Upper lobe of left lung (tissue), 6 donors: ENCODE measurements at regions not wholly inside any gene's neighbourhood (a gene's known extent, or its start where the extent isn't known, plus 50 kb on each side); places are given as distances from the start of the nearest gene placed in this dataset.
A peak's percentile ranks its signal among the peaks of the same experiment; 100 is the strongest.

ENCODE experiments used
- ATAC-seq, 2 donors: fragments of 200-7000 bp; cut with Tn5 transposase; one replicate each; pipeline ENCODE4 v1.9.1; 2022; ENCODE audit warnings: mild to moderate bottlenecking in 2 of 2, moderate library complexity in 2 of 2; ENCODE audit not compliant: low FRiP score in 2 of 2
- DNase-seq, 2 donors: peaks; one replicate each; pipeline ENCODE4 v3.0.0-alpha.2; 2019 to 2020
- H3K27ac ChIP-seq, 4 donors: fragments of 200-600 bp; sonication (generic); one replicate each; pipeline ENCODE4 v1.5.1; 2016 to 2019
- H3K27me3 ChIP-seq, 4 donors: fragments of 200-600 bp; sonication (generic); one replicate each; pipeline ENCODE4 v1.5.1; 2017 to 2019
- H3K36me3 ChIP-seq, 4 donors: fragments of 200-600 bp; sonication (generic); one replicate each; pipeline ENCODE4 v1.5.1; 2016 to 2019
- H3K4me1 ChIP-seq, 4 donors: fragments of 200-600 bp; sonication (generic); one replicate each; pipeline ENCODE4 v1.5.1; 2018 to 2019
- H3K4me3 ChIP-seq, 4 donors: fragments of 200-600 bp; sonication (generic); one replicate each; pipeline ENCODE4 v1.5.1; 2017 to 2019; ENCODE audit warnings: mild to moderate bottlenecking in 2 of 4, moderate library complexity in 1 of 4
- H3K9me3 ChIP-seq, 4 donors: fragments of 200-600 bp; sonication (generic); one replicate each; pipeline ENCODE4 v1.5.1; 2018 to 2019
- EP300 ChIP-seq, 4 donors: sonication (generic); formaldehyde crosslinking; IDR thresholded peaks; one replicate each; pipeline ENCODE4 v1.5.1; 2017; ENCODE audit warnings: antibody characterized with exemption in 4 of 4, control low read depth in 2 of 4
- POLR2A ChIP-seq, 4 donors: fragments of 450-650 bp; IDR thresholded peaks; one replicate each; pipeline ENCODE4 v1.5.1; 2016 to 2017; ENCODE audit warnings: antibody characterized with exemption in 4 of 4, mild to moderate bottlenecking in 2 of 4
- POLR2AphosphoS5 ChIP-seq, 2 donors: sonication (generic); formaldehyde crosslinking; IDR thresholded peaks; one replicate each; pipeline ENCODE4 v1.5.1; 2017; ENCODE audit warnings: antibody characterized with exemption in 2 of 2
- WGBS, 2 donors: methylation state at CpG; one replicate each; pipeline ENCODE4 v1.1.5; 2017 to 2018; 5-methylcytosine and 5-hydroxymethylcytosine counted together
- TF ChIP-seq, protein P1 (sequence below), 6 experiments: fragments of 450-650 bp in 4 of 6; fragments of 200-600 bp in 2 of 6; sonication (generic) in 2 of 6; IDR thresholded peaks; one replicate each; pipeline ENCODE4 v1.5.1; 2016 to 2019; ENCODE audit warnings: antibody characterized with exemption in 6 of 6
- donor health status: DM: no; HTN: no; CAD: no; lungs with moderate emphysema.
- donor health status: DM: no; HTN: yes; CAD: no; lungs with severe emphysema.

DNA sequence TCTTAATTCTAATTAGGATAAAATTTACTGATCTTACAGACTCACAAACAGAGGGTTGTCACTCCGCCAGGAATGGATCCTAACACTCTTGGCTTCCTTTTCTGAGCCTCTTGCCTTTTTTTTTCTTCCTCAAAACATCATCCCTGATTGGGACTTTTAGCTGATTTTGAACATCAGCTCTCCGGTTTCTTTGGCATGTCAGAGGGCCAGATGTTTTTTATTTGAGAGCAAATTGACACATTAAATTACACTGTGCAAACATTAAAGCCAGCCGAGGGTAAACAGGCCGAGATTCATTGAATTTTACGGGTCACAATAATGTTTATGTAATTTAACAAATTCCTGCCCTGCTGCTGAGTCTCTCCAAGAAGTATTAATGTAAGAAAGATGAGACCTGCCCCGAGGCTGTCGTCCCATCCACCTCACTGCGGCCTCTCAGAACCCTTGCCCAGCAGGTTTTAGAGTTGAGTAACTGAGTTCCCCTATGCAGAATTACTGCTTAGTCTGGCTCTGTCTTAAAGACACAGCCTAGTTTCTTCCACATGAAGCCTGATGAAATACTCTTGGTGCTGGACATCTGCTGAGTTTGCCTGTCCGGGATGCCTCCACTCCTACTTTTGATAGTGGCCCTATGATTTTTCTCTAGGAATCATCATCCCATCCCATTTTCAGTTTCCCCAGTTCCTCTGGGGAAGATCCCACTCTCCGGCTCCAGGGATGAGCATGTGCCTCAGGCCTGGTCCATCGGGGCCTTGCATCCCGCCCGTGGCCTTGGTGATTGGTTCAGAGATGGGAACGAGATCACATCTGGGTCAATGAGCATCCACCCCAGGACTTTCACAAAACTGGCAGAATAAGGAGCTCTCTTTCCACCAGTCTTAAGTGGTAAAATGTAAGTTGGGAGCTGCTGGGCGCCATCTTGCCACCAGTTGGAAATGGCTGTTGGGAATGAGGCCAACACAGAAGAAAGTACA lies 226.6 kb upstream of the TLE3 start:
- H3K27ac ChIP-seq = no peak overlapping the region
- peak; percentile 39 to 44 for ATAC-seq
- H3K4me3 ChIP-seq = no peak overlapping the region
- H3K27me3 ChIP-seq = no peaks in the 10 kb centered on the region
- H3K36me3 ChIP-seq = no peaks in the 10 kb centered on the region
- no peaks in the 10 kb centered on the region for H3K9me3 ChIP-seq
- 67 to 76% methylated on average over 15 of the region's 15 CpGs for WGBS, 2 donors
- no peak for TF ChIP-seq POLR2AphosphoS5 (IDR thresholded peaks at IDR 0.05)
- no peak for TF ChIP-seq POLR2A (IDR thresholded peaks at IDR 0.05)
- TF ChIP-seq, protein P1, sequence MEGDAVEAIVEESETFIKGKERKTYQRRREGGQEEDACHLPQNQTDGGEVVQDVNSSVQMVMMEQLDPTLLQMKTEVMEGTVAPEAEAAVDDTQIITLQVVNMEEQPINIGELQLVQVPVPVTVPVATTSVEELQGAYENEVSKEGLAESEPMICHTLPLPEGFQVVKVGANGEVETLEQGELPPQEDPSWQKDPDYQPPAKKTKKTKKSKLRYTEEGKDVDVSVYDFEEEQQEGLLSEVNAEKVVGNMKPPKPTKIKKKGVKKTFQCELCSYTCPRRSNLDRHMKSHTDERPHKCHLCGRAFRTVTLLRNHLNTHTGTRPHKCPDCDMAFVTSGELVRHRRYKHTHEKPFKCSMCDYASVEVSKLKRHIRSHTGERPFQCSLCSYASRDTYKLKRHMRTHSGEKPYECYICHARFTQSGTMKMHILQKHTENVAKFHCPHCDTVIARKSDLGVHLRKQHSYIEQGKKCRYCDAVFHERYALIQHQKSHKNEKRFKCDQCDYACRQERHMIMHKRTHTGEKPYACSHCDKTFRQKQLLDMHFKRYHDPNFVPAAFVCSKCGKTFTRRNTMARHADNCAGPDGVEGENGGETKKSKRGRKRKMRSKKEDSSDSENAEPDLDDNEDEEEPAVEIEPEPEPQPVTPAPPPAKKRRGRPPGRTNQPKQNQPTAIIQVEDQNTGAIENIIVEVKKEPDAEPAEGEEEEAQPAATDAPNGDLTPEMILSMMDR (IDR thresholded peaks at IDR 0.05) = no peak
- TF ChIP-seq EP300 (IDR thresholded peaks at IDR 0.05) = no peak
- peaks cover 46 to 57% (median 52%) of the 10 kb centered on the region in 4 donors for H3K4me1 ChIP-seq
- DNase-seq = peak in 1 of 2 donors; percentile 30

GRCh38 chr15:70323111-70323851 lies 225.6 kb upstream of the TLE3 start:
- Histone ChIP-seq H3K27me3 (no peaks in the 10 kb centered on the region), H3K27ac (peak overlapping the region in 3 of 4 donors; percentile 35 to 53 (median 45)), H3K36me3 (no peaks in the 10 kb centered on the region), H3K4me3 (no peak overlapping the region), H3K9me3 (no peaks in the 10 kb centered on the region), H3K4me1 (peaks cover 39 to 51% (median 49%) of the 10 kb centered on the region in 4 donors)
- peak in 1 of 2 donors; percentile 55 for DNase-seq
- TF ChIP-seq EP300 (IDR thresholded peaks at IDR 0.05) = no peak
- no peak for TF ChIP-seq POLR2AphosphoS5 (IDR thresholded peaks at IDR 0.05)
- TF ChIP-seq, protein P1 (IDR thresholded peaks at IDR 0.05) = no peak
- no peak for TF ChIP-seq POLR2A (IDR thresholded peaks at IDR 0.05)
- 57 to 65% methylated on average over 10 to 11 of the region's 11 CpGs for WGBS, 2 donors
- ATAC-seq = peak; percentile 44 to 61

DNA sequence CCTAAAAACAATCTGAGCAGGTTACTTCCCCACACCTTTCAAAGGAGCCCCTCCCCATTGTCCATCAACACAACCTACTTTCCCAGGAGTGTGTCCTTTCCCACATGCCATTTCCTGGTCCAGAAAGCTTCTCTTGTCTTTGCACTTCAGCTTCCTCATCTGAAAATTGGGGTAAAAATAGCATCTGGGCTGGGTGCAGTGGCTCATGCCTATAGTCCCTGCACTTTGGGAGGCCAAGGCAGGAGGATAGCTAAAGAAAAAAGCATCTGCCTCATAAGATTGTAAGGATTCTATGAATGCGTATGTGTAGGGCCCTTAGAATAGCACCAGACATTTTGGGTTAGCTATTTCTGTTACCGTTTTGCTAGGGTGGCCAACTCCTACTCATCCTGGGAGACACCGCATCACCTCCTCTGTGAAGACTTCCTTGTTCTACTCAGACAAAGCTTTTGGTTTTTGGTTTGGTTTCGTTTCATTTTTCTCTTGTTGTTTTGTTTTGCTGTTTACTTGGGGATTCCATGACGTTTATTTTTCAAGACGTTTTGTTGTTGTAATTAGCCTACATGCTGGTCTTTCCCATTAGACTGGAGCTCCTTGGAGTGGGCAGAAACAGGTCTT lies 224.4 kb upstream of the TLE3 start:
- H3K27me3 ChIP-seq = no peaks in the 10 kb centered on the region
- ATAC-seq (no peak), DNase-seq (no peak)
- no peaks in the 10 kb centered on the region for H3K36me3 ChIP-seq
- TF ChIP-seq POLR2A (IDR thresholded peaks at IDR 0.05) = no peak
- no peak for TF ChIP-seq EP300 (IDR thresholded peaks at IDR 0.05)
- no peak for TF ChIP-seq POLR2AphosphoS5 (IDR thresholded peaks at IDR 0.05)
- TF ChIP-seq, protein P1 (IDR thresholded peaks at IDR 0.05) = no peak
- peak overlapping the region in 1 of 4 donors; percentile 45 for H3K27ac ChIP-seq
- no peaks in the 10 kb centered on the region for H3K9me3 ChIP-seq
- H3K4me1 ChIP-seq = peaks cover 36 to 42% (median 39%) of the 10 kb centered on the region in 4 donors
- WGBS, 2 donors = 82% methylated on average over 6 of the region's 6 CpGs
- no peak overlapping the region for H3K4me3 ChIP-seq

DNA sequence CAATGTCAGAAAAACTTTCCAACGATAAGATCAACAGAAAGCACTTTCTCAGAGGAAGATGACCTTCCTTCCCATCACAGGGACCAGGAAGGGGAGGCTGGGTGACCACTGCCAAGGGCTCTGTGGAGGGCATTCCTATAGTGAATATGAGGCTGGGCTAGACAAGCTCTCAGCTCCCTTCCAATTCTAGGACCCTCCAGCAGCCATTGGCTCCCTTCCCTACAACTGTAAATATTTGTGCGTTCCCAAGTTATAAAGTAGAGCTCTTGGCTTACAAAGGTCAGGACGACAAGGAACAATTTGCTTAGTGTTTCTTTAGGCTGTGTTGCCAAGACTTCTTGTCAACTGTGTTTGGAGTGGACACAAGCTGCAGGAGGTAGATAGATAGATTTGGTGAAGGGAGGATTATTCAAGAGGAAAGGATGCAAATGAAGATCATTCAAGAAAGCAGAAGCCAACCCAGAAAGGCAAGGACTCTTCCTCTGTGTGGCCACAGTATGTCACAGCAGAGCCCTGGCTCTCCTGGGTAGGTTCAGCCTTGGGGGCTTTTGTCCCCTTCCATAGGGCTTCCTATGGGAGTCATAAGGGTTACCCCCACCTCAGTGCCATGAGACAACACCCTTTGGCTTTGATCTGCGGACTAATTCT lies 223.6 kb upstream of the TLE3 start:
- H3K36me3 ChIP-seq = no peaks in the 10 kb centered on the region
- DNase-seq (no peak), ATAC-seq (no peak)
- 25 to 37% methylated on average over 3 to 4 of the region's 4 CpGs for WGBS, 2 donors
- H3K9me3 ChIP-seq = no peaks in the 10 kb centered on the region
- peak overlapping the region in 3 of 4 donors; percentile 3 to 61 (median 8) for H3K27ac ChIP-seq
- no peak overlapping the region for H3K4me3 ChIP-seq
- no peaks in the 10 kb centered on the region for H3K27me3 ChIP-seq
- H3K4me1 ChIP-seq = peaks cover 36 to 42% (median 39%) of the 10 kb centered on the region in 4 donors
- TF ChIP-seq, protein P1 (IDR thresholded peaks at IDR 0.05) = no peak
- no peak for TF ChIP-seq EP300 (IDR thresholded peaks at IDR 0.05)
- no peak for TF ChIP-seq POLR2A (IDR thresholded peaks at IDR 0.05)
- peak in 1 of 2 donors; percentile 16 for TF ChIP-seq POLR2AphosphoS5 (IDR thresholded peaks at IDR 0.05)
